Renal pelvis (tissue), 1 donor: ENCODE measurements at regions not wholly inside any gene's neighbourhood (a gene's known extent, or its start where the extent isn't known, plus 50 kb on each side); places are given as distances from the start of the nearest gene placed in this dataset.

Experiments
- DNase-seq: peaks from one replicate; pipeline ENCODE4 v3.0.0-alpha.2; 2013

DNA sequence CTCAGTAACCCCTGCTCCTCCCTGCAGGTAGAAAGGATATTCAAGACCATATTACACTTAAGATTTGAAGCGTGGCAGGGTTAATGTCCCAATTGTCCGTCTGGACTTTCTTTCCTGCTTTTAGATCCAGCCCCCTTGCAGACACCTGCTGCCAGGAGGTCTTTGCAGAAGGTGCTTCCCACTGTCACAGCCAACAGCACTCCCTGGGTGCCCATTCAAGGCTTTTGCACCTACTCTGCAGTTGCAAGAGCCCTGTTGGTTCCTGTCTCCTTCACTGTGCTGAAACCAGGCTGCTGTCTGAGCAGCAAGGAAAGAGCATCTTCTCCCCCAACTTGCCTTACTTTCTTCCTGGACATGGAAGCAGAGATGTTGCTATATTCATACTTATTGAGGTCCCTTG lies 1043.0 kb upstream of the POU3F3 start:
- no peak for DNase-seq

- DNase-seq, result no peak
These were observed 1039.9 kb upstream of the POU3F3 start for GRCh38 chr2:103814016-103814415.

DNA sequence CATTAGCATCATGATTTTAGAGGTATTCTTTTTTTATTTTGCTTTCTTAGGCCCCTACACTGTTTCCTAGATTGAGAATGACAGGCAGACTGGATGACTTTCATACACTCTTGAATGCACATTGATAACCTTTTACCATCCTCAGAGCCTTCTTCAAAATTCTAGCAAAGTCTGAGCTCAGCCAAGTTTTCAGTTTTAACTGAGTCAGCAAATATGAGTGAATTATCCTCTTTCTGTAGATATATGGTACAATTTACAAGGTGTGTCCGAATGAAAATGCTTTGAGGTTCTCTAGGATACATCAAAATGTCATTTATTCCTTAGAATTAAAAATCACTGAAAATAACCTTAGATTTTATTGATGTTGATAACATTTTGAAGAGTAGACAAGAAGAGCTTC lies 1038.2 kb upstream of the POU3F3 start:
- no peak for DNase-seq

DNA sequence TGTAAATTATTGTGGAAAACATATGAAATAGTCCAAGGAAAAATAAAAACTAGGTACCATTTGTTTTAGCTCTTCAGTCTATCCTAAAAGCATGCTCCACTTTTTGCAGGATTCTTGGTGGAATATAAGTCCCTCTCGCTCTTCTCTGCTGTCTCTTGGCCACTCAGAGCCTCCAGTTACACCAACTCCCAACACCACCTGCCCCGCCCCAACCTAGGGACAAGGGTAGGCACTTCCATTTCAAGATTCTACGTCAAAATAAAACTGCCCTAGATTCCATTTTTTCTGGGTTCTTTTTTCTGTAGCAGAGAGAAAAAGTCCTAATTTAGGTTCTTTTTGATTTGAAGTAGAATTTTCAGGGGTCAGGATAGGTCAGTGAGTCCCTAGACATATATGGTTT lies 1036.2 kb upstream of the POU3F3 start:
- DNase-seq, result no peak

DNA sequence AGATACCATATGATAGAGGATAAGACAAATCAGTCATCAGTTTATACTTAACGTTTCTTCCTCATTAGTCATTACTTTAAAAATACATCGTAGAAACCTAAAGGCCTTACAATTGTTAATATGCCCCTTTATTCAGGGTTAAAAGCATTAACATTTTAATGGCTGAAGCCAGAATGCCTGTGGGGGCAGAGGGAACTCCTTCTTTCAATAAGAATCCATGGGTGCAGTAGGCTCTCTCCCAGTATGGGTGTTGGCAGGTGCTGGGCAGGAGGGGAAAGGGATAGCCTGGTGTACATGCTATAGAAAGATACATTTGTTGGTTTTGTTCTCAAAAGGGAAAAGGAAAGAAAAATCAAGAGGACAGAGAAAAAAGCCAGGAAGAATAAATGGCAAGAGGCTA lies 1035.7 kb upstream of the POU3F3 start:
- DNase-seq, result no peak

DNA sequence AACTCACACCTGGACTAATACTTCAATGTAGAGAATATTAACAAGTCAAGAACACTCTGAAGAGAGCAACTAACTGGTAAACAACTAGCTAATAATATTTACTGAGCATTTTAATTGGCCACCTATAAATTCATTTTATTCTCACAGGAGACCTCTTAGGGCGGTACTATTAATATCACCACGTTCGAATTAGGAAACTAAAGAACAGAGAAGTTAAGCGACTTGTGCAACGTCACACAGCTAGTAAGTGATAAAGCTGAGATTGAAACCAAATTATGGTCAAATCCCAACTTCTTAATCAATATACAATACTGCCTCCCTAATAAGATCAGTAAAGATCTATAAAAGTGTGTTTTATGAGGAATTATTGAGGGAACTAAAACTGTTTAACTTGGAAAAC lies 1034.3 kb upstream of the POU3F3 start:
- DNase-seq, result no peak

DNA sequence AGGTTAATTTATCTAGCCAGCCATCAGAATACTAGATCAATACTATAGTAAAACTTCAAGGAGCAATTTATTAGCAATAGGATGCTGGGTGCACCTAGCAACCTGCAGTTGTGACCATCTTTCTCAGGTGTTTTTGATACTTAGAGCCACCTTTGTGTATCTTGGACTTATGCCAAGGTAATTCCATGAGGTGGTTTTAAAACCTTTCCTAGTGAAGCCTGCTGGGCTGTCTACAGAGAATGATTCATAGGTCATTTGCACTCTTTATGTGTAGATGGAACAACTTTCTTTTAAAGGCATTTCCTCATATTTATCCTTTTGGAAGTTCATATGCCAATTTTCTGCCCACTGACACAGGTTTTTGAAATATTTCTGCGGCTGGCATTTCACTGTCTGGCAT lies 1030.1 kb upstream of the POU3F3 start:
- DNase-seq, result peak; percentile 8

- no peak for DNase-seq
These were observed 1006.6 kb upstream of the POU3F3 start for GRCh38 chr2:103847276-103847675.

DNA sequence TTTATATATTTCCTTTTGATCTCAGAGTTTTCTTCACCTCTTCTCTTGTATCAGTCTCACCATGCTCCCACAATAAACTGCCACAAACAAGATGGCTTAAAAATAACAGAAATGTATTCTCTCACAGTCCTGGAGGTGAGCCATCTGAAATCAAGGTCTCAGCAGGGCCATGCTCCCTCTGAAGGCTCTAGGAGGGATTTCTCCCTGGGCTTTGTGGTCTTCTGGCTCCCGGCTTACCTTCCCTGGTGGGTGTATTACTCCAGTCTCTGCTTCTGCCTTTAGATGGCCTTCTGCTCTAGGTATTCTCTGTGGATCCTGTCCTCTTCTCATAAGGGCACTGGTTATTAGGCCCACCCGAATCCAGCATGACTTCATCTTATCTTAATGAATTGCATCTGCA lies 994.7 kb upstream of the POU3F3 start:
- DNase-seq, result no peak

DNA sequence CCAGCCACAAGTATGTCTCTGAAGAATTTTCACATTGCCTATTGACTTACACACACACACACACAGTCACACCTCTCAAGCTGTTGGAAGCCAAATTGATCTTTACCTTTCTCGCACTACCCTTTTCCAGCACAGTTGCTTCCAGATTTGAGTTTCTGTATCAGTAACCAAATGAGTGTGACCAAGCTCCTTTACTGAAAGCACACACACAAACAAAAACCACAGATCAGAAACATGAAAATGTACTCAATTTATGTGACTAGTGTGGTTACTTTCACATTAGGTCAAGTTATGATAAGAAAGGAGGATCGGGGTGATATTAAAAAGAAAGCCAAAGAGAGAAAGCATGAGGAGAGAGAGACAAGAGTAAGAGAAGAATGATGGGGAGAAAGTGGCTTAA lies 993.9 kb upstream of the POU3F3 start:
- DNase-seq, result no peak

- DNase-seq, result no peak
These were observed 985.5 kb upstream of the POU3F3 start for GRCh38 chr2:103868396-103868795.

- DNase-seq, result peak; percentile 10
These were observed 980.1 kb upstream of the POU3F3 start for GRCh38 chr2:103873716-103874351.

GRCh38 chr2:103875131-103875530 lies 978.8 kb upstream of the POU3F3 start:
- no peak for DNase-seq

DNA sequence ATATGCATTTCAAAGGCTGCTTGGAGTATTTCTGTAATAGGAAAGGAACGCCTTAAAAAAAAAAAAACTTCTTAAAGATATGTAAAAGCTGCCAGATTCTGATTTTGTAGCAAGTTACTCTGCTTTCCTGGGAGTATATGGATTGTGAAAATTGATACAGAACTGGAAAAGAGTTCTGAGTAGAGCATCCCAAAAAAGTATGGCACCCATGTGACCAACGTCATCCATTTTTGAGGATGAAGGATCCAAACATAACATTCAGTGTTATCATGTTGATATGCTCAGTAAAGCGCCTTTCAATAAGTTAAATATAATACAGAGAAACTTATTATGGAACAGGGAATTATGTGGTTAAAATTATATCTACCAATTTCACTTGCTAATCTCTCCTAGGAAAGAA lies 978.4 kb upstream of the POU3F3 start:
- no peak for DNase-seq

GRCh38 chr2:103876611-103877010 lies 977.3 kb upstream of the POU3F3 start:
- no peak for DNase-seq

DNA sequence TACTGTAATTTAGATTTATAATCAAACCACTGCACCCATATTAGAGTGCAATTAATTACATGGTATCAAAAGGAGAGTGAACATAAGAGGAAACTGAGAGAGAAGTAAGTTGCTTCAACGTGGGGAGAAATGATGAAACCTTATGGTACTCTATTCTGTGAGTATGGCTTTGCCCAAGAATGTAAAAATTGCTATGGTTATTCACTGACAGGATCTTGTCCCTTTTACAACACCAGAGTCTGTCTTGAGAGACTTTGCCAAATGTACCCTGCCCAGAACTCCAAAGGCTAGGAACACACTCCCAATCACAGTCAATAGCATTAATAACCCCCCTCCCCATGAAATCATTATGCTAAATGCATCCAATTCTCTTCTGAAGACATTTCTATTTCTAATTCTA lies 974.8 kb upstream of the POU3F3 start:
- no peak for DNase-seq

- DNase-seq, result no peak
These were observed 973.7 kb upstream of the POU3F3 start for GRCh38 chr2:103880081-103880834.

DNA sequence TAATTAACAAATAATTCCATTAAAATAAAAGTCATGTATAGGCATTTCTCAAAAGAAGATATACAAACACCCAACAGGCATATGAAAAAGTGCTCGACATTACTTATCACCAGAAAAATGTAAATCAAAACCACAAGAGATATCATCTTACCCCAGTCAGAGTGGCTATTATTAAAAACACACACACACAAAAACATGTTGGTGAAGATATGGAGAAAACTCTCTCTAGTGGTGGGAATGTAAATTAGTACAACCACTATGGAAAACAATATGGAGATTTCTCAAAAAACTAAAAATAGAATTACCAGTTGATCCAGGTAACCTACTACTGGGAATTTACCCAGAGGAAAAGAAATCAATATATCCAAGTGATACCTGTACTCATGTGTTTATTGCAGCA lies 966.3 kb upstream of the POU3F3 start:
- no peak for DNase-seq

DNA sequence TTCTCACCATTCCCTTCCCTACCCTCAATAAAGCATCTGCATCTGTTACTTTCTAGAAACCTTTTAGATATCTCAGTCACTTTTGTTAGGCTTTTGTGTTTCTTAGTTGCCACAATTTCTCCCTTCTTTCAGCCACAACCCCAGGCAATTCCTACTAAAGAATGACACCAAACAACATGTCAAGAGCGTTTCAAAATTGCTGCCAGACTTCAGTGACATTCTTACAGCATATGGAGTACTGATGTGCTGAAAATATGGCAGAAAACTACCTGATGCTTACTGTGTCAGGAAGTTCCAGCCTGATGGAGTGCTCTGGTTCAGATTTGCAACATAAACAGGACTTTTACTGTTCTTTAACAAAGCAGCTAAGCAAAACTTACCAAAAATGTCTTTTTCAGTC lies 957.7 kb upstream of the POU3F3 start:
- DNase-seq, result no peak

GRCh38 chr2:103898561-103898960 lies 955.4 kb upstream of the POU3F3 start:
- DNase-seq, result no peak

- no peak for DNase-seq
These were observed 951.6 kb upstream of the POU3F3 start for GRCh38 chr2:103902347-103902746.

- DNase-seq, result no peak
These were observed 932.8 kb upstream of the POU3F3 start for GRCh38 chr2:103921161-103921560.

DNA sequence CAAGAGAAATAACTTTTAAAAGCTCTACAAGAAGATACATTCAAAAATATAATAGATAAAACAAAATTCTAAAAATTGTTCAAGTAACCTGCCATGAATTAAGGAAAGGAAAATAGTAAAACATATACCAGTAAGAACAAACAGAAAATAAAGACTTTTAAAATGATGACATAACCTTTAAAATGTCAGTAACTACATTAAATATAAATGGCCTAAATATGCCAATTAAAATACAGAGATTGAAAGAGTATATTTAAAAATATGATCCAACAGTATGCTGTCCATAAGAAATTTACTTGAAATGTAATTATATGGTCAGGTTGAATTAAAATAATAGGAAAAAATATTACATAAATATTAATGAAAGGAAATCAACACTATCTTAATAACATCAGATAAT lies 911.7 kb upstream of the POU3F3 start:
- DNase-seq, result no peak

DNA sequence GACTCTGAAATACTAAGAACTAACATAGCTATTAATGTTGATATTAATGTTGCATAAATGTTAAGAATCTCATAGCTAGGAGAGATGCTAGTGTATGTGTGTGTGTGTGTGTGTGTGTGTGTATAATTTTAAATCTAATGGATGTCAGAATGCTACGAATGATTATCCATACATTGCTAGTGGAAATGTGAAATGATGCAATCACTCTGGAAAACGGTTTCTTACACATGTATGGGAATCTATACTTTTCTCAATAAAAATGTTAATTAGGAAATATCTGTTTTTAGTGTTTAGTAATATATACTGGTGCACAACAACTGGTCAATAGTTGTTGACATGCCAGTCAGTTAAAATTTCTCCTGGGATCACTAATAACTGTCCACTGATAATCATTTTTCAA lies 908.8 kb upstream of the POU3F3 start:
- no peak for DNase-seq
